ENCODE measurements at regions not wholly inside any gene's neighbourhood (a gene's known extent, or its start where the extent isn't known, plus 50 kb on each side); places are given as distances from the start of the nearest gene placed in this dataset.
"Not testable (repeated sequence)": the region's sequence is repeated elsewhere in the genome, so short reads cannot be mapped to it uniquely, and the experiment has no call there.

GRCh38 chr1:206298032-206298392, 94.7 kb downstream of the SRGAP2 start:
- not testable (repeated sequence) for TF ChIP-seq CTCF (IDR thresholded peaks at IDR 0.05); ZFX (IDR thresholded peaks at IDR 0.05; ENCODE audit: borderline replicate concordance)

All from 22Rv1 (cell line).